ENCODE measurements at regions not wholly inside any gene's neighbourhood (a gene's known extent, or its start where the extent isn't known, plus 50 kb on each side); places are given as distances from the start of the nearest gene placed in this dataset.

DNA sequence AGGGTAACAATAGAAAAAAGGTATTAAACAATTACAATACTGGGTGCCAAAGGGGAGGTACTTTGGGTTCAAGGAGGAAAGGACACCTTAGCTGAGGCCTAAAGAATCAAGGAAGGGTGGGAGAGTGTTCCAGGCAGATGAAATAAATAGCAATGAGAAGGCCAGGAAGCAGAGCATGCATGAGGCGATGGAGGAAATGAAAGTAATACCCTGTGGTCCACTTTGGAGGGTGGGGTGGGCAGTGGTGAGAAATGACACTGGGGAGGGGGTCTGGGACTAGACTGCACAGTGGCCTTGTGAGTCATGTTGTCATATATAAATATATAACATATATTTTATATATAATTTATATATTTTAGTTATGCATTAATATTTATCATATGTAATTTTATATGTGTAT, 55.9 kb downstream of the BHLHE40 start:
- Histone ChIP-seq H3K27ac (ENCODE audit: low read depth, low read length) (no peak overlapping the region), H3K23ac (ENCODE audit: insufficient read length) (no peak overlapping the region), H3K4ac (replicated peaks; ENCODE audit: insufficient read length, low read depth, low read length) (peak overlapping the region; percentile 53), H3K9ac (replicated peaks in 1 of 4; ENCODE audit: extremely low read depth in 1 of 4, low read depth in 3 of 4, low read length in 3 of 4) (no peak overlapping the region), H4K20me1 (replicated peaks in 1 of 2; ENCODE audit: control insufficient read depth in 1 of 2, insufficient read depth in 2 of 2, low read length in 2 of 2) (no peaks in the 10 kb centered on the region), H4K8ac (ENCODE audit: extremely low read depth, insufficient read depth, low read length) (no peak overlapping the region), H2BK15ac (ENCODE audit: low read length) (no peak overlapping the region), H3K36me3 (ENCODE audit: control insufficient read depth in 2 of 4, insufficient read depth in 4 of 4, low read length in 3 of 4) (no peaks in the 10 kb centered on the region), H4K5ac (ENCODE audit: insufficient read length, low read depth, low read length) (no peak overlapping the region), H3K4me2 (ENCODE audit: insufficient read depth in 1 of 2, low read depth in 2 of 2, low read length in 2 of 2) (no peak overlapping the region), H3K14ac (ENCODE audit: insufficient read length) (no peak overlapping the region), H3K9me3 (ENCODE audit: insufficient read depth in 2 of 2, low read depth in 1 of 2, low read length in 1 of 2) (no peaks in the 10 kb centered on the region), H2AK5ac (ENCODE audit: low read depth, low read length) (no peak overlapping the region), H2BK120ac (replicated peaks; ENCODE audit: low read depth, low read length) (no peak overlapping the region), H2BK12ac (ENCODE audit: low read depth, low read length) (no peak overlapping the region), H4K91ac (replicated peaks; ENCODE audit: insufficient read length, low read length) (no peak overlapping the region), H3K56ac (replicated peaks; ENCODE audit: insufficient read length, low read depth, low read length) (no peak overlapping the region), H3K4me3 (ENCODE audit: extremely low read depth in 1 of 4, insufficient read depth in 2 of 4, low read depth in 3 of 4, low read length in 4 of 4) (no peak overlapping the region), H2BK20ac (ENCODE audit: low read length) (no peak overlapping the region), H3K18ac (ENCODE audit: extremely low read depth, low read length) (no peak overlapping the region), H3K23me2 (ENCODE audit: low read depth, low read length) (no peaks in the 10 kb centered on the region; the same call in 1 of the 2 replicates), H3K27me3 (replicated peaks in 1 of 4; ENCODE audit: control insufficient read depth in 3 of 4, extremely low read depth in 1 of 4, insufficient read depth in 3 of 4, low read length in 3 of 4) (no peaks in the 10 kb centered on the region), H3K79me1 (ENCODE audit: low read depth, low read length) (no peaks in the 10 kb centered on the region), H3K79me2 (ENCODE audit: control insufficient read depth in 1 of 2, insufficient read depth in 2 of 2, low read length in 2 of 2) (no peaks in the 10 kb centered on the region), H3K4me1 (replicated peaks in 1 of 4; ENCODE audit: control insufficient read depth in 3 of 4, insufficient read depth in 4 of 4, low read length in 3 of 4) (no peaks in the 10 kb centered on the region), H2BK5ac (ENCODE audit: low read depth, low read length) (no peak overlapping the region), H2AFZ (ENCODE audit: low read length) (no peak overlapping the region)
- FAIRE-seq: no peak
- TF ChIP-seq POU5F1 (IDR thresholded peaks at IDR 0.05; ENCODE audit: low read depth, low read length) (no peak), CHD2 (IDR thresholded peaks at IDR 0.05; ENCODE audit: low read length) (no peak), RBBP5 (IDR thresholded peaks at IDR 0.05; ENCODE audit: borderline replicate concordance, low read depth, low read length) (no peak), ZNF274 (IDR thresholded peaks at IDR 0.05; ENCODE audit: borderline replicate concordance, extremely low read depth, low read length) (no peak)
- TF ChIP-seq, protein P1, sequence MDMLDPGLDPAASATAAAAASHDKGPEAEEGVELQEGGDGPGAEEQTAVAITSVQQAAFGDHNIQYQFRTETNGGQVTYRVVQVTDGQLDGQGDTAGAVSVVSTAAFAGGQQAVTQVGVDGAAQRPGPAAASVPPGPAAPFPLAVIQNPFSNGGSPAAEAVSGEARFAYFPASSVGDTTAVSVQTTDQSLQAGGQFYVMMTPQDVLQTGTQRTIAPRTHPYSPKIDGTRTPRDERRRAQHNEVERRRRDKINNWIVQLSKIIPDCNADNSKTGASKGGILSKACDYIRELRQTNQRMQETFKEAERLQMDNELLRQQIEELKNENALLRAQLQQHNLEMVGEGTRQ (IDR thresholded peaks at IDR 0.05; ENCODE audit: low read length): no peak
- WGBS, 2 experiments (ENCODE audit: extremely low coverage in 1 of 2, insufficient coverage in 1 of 2, insufficient read length in 1 of 2, insufficient replicate concordance in 2 of 2, low coverage in 1 of 2, low lambda C conversion rate in 2 of 2, missing lambda C conversion rate in 1 of 2): 93% methylated on average over 1 of the region's 1 CpG; no CpG with 5 or more reads in 1 of the 2 experiments
- no peak for DNase-seq (ENCODE audit: low read depth in 1 of 2, low spot score in 2 of 2)
- POLR2A ChIA-PET (ENCODE audit: partially characterized antibody): no interaction called here
- CTCF ChIA-PET (ENCODE audit: partially characterized antibody): no interaction called here

Measured in H1 (cell line).